SJSA1 (cell line): ENCODE measurements at regions not wholly inside any gene's neighbourhood (a gene's known extent, or its start where the extent isn't known, plus 50 kb on each side); places are given as distances from the start of the nearest gene placed in this dataset.
"Not testable (repeated sequence)": the region's sequence is repeated elsewhere in the genome, so short reads cannot be mapped to it uniquely, and the experiment has no call there.

ENCODE experiments used
- DNase-seq, 2 experiments: peaks; one replicate each; pipeline ENCODE4 v3.0.0-alpha.2; 2015 to 2020; ENCODE audit warnings: low spot score in 2 of 2, low read depth in 1 of 2
- H3K27ac ChIP-seq: fragments of 250-450 bp; sonication (Bioruptor Pico); 2 replicates; pipeline ENCODE4 v1.5.1; 2020; ENCODE audit warnings: mild to moderate bottlenecking, moderate library complexity
- H3K27me3 ChIP-seq: fragments of 250-450 bp; sonication (Bioruptor Pico); replicated peaks from 2 replicates; pipeline ENCODE4 v1.5.1; 2020; ENCODE audit warnings: mild to moderate bottlenecking, moderate library complexity
- H3K36me3 ChIP-seq: fragments of 250-450 bp; sonication (Bioruptor Pico); 2 replicates; pipeline ENCODE4 v1.5.1; 2020; ENCODE audit warnings: mild to moderate bottlenecking
- H3K4me1 ChIP-seq: fragments of 250-450 bp; sonication (Bioruptor Pico); replicated peaks from 2 replicates; pipeline ENCODE4 v1.6.1; 2021; ENCODE audit warnings: mild to moderate bottlenecking
- H3K4me3 ChIP-seq: fragments of 250-450 bp; sonication (Bioruptor Pico); 2 replicates; pipeline ENCODE4 v1.5.1; 2020; ENCODE audit warnings: mild to moderate bottlenecking
- H3K9me3 ChIP-seq: fragments of 250-450 bp; sonication (Bioruptor Pico); replicated peaks from 2 replicates; pipeline ENCODE4 v1.5.1; 2020; ENCODE audit warnings: mild to moderate bottlenecking

DNA sequence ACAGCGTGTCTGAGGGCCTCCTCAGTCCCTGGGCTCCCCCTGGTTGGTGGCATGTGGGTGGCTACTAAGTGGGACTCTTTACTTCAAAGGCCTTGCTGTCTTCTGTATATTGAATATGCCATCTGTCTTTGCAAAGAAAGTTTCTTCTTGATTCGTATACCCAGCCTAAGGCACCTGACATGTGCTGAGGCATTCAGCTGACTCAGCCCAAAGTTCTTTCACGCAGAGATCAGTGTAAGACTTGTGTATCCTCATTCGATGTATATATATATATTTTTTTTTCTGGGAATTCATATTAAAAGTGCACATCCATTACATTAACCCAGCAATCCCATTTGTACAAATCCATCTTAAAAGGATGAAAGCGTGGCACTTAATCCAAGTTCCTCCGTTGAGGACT lies 115.1 kb upstream of the PMEPA1 start:
- no peaks in the 10 kb centered on the region for H3K36me3 ChIP-seq
- H3K27ac ChIP-seq: no peak overlapping the region
- no peak overlapping the region for H3K4me3 ChIP-seq
- no peaks in the 10 kb centered on the region for H3K4me1 ChIP-seq
- DNase-seq: no peak
- no peaks in the 10 kb centered on the region for H3K27me3 ChIP-seq
- no peaks in the 10 kb centered on the region for H3K9me3 ChIP-seq

DNA sequence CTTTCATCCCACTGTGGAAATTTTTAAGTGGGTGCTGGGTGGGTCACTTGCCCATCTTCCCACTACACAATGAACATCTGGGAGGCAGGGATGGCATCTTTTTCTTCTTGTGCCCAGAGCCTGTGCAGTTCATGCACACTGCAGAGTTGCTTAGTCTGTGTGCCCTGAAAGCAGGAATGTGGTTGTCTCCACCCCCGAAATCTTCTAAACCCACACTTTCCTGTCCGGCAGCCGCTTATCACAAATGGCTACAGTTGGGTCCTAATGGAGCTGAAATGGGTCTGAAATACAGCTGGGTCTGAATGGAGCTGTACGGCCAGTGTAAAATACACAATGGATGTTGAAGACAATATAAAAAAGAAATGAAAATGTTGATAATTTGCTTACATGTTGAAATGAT lies 112.1 kb upstream of the PMEPA1 start:
- no peaks in the 10 kb centered on the region; the same call in 1 of the 2 replicates for H3K9me3 ChIP-seq
- H3K4me3 ChIP-seq: no peak overlapping the region
- peaks cover 13% of the 10 kb centered on the region for H3K27me3 ChIP-seq
- no peak for DNase-seq
- no peak overlapping the region for H3K27ac ChIP-seq
- no peaks in the 10 kb centered on the region for H3K36me3 ChIP-seq
- no peaks in the 10 kb centered on the region for H3K4me1 ChIP-seq

GRCh38 chr20:57819691-57820380 lies 110.0 kb upstream of the PMEPA1 start:
- Histone ChIP-seq H3K36me3 (no peaks in the 10 kb centered on the region), H3K9me3 (no peaks in the 10 kb centered on the region; the same call in 1 of the 2 replicates), H3K27ac (no peak overlapping the region), H3K4me3 (no peak overlapping the region), H3K27me3 (peaks cover 14% of the 10 kb centered on the region), H3K4me1 (no peaks in the 10 kb centered on the region)
- no peak for DNase-seq

DNA sequence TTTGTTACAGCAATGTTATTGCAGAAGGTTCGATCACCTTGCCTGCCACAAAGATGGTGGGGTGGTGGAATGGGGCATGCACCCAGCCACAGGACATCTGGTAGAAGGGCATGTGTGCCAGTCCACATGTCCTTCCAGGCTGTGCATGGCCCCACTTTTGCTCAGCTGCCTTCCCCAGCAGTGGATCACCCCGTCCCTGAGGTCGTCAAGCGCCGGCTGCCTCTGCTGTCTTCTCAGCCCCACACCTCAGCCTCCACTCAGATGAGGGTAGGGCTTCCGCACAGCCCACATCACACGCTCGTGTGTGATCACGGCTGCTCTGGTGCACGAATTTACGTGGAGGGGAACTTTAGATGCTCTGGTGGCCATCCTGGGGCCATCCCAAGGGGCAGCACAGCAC lies 109.5 kb upstream of the PMEPA1 start:
- Histone ChIP-seq H3K4me1 (no peaks in the 10 kb centered on the region), H3K36me3 (no peaks in the 10 kb centered on the region), H3K9me3 (no peaks in the 10 kb centered on the region; the same call in 1 of the 2 replicates), H3K27ac (no peak overlapping the region), H3K27me3 (peaks cover 14% of the 10 kb centered on the region), H3K4me3 (no peak overlapping the region)
- DNase-seq: no peak

DNA sequence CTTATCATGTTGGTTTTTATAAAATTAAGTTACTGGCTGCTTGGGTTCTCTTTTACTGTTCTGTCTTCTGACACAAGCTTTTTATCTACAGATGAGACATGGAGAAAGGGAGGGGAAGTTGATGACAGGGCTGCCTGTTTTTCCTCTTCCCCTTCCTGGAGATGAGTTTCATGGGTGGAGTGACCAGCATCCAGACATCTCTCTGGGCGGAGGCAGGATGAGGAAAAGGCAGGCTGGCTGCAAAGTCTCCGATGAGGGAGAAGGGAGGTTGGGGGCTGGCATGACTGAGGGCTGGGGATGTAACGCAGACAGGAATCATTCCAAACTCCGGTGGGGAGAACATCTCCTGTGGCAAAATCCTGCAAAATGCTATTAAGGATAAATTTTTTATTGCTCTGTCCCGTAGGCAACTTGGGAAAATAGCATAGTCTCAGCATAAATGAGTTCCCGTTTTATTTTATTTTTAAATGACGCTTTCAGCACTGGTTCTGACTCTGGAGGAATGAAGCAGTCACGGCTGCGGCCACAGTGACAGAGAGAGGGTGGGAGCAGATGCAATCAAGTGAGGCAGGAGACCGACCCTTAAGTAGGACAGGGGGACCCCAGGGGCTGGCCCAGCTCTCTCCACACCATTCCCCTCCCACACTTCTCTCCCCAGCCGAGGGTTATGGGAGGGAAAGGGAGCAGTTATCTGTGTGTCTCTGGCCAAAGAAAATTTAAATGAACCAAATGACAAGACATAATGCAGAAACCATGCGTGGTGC lies 108.8 kb upstream of the PMEPA1 start:
- H3K4me3 ChIP-seq: no peak overlapping the region
- H3K27me3 ChIP-seq: peaks cover 14% of the 10 kb centered on the region
- DNase-seq: no peak
- H3K36me3 ChIP-seq: no peaks in the 10 kb centered on the region
- no peaks in the 10 kb centered on the region for H3K4me1 ChIP-seq
- H3K9me3 ChIP-seq: no peaks in the 10 kb centered on the region; the same call in 1 of the 2 replicates
- H3K27ac ChIP-seq: no peak overlapping the region

DNA sequence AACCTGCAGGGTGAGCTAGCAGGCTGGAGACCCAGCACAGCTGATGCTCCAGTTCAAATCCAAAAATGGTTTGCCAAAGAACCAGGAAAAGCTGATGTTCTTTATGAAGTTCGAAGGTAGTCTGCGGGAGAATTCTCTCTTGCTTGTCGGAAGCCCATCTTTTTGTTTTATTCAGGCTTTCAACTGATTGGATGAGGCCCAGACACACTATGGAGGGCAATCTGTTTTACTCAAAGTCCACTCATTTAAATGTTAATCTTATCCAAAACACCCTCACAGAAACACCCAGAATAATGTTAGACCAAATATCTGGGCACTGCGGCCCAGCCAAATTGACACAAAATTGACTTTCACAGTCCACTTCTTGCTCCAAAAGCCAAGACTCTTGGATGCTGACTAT lies 105.6 kb upstream of the PMEPA1 start:
- Histone ChIP-seq H3K36me3 (no peaks in the 10 kb centered on the region), H3K4me1 (no peaks in the 10 kb centered on the region)
- DNase-seq: no peak

DNA sequence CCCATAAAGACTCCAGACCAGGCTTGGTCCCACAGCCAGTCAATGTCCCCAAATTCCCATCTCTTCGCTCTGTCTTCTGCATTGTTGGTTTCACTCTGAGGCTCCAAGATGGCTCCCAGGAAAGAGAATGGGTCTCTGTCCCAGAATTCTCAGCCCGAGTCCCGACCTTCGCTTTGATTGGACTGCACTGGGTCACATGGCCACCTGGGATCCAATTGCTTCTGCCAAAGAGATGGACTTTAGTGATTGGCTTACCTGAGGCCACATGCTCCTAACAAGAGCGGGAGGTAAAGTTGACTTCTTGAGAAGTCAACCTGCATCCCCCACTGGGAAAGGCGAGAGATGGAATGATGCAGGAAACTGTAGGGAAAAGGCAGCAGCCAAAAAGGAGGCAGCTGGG lies 104.7 kb upstream of the PMEPA1 start:
- Histone ChIP-seq H3K9me3 (no peaks in the 10 kb centered on the region; the same call in 1 of the 2 replicates), H3K36me3 (no peaks in the 10 kb centered on the region), H3K4me1 (no peaks in the 10 kb centered on the region), H3K27me3 (peaks cover 16% of the 10 kb centered on the region), H3K4me3 (no peak overlapping the region), H3K27ac (no peak overlapping the region)
- DNase-seq: no peak

More for the DNA sequence above, 105.6 kb upstream of the PMEPA1 start:
- H3K4me3 ChIP-seq: no peak overlapping the region
- H3K27me3 ChIP-seq: peaks cover 16% of the 10 kb centered on the region
- H3K27ac ChIP-seq: no peak overlapping the region
- no peaks in the 10 kb centered on the region; the same call in 1 of the 2 replicates for H3K9me3 ChIP-seq

DNA sequence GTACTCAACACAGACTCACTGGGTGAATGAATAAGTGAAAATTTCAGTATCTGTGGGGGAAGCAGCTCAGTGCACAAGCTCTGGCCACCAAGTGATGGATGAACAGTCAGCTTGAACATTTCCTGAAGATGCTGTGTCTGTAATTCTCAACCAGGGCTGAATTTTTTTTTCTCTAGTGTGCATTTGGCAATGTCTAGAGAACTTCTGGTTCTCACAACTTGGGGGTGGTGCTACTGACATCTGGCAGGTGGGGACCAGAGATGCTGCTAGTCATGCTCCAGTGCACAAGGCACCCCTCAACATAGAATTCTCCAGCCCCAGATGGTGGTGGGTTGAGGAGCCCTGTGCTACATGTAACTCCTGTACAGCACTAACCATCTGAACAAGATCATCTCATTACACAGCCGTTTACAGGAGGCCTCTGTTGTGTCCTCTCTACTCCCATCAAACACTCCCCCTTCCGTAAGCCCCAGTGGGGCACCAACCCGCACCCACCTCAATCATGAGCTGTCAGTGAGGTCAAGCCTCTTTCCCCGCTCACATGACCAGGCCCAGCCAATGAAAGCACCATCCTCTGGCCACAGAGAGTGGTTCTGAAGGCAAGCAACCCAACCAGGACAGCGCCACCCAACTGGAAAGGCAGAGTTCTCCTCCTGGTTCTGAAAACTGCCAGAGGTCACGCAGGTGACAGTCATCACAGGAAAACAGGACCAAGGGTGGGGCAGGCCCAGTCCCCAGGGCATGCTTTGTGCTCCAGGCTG lies 103.9 kb upstream of the PMEPA1 start:
- Histone ChIP-seq H3K36me3 (no peaks in the 10 kb centered on the region), H3K4me1 (no peaks in the 10 kb centered on the region), H3K9me3 (no peaks in the 10 kb centered on the region; the same call in 1 of the 2 replicates)

DNA sequence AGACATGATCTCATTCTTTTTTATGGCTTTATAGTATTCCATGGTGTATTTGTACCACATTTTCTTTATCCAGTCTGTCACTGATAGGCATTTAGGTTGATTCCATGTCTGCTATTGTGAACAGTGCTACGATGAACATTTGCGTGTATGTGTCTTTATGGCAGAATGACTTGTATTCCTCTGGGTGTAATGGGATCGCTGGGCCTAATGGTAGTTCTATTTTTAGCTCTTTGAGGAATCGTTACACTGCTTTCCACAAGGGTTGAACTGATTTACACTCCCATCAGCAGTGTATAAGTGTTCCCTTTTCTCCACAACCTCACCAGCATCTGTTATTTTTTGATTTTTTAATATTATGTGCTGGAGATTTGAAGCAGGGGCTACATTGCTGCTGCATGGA lies 102.8 kb upstream of the PMEPA1 start:
- H3K4me3 ChIP-seq, H3K36me3 ChIP-seq, DNase-seq, H3K4me1 ChIP-seq, H3K27me3 ChIP-seq, H3K27ac ChIP-seq, H3K9me3 ChIP-seq: not testable (repeated sequence)

More for the DNA sequence above, 103.9 kb upstream of the PMEPA1 start:
- H3K4me3 ChIP-seq: no peak overlapping the region
- DNase-seq: no peak
- H3K27me3 ChIP-seq: peaks cover 16% of the 10 kb centered on the region
- no peak overlapping the region for H3K27ac ChIP-seq

- no peak overlapping the region for H3K4me3 ChIP-seq
- DNase-seq: no peak
- no peak overlapping the region for H3K27ac ChIP-seq
- 0 out of 2 replicates have a peak, but pooled peaks cover 2% of the 10 kb centered on the region for H3K27me3 ChIP-seq
- H3K4me1 ChIP-seq: no peaks in the 10 kb centered on the region
- no peaks in the 10 kb centered on the region for H3K36me3 ChIP-seq
- no peaks in the 10 kb centered on the region for H3K9me3 ChIP-seq
Observed at GRCh38 chr20:57811374-57812020, 101.7 kb upstream of the PMEPA1 start.

DNA sequence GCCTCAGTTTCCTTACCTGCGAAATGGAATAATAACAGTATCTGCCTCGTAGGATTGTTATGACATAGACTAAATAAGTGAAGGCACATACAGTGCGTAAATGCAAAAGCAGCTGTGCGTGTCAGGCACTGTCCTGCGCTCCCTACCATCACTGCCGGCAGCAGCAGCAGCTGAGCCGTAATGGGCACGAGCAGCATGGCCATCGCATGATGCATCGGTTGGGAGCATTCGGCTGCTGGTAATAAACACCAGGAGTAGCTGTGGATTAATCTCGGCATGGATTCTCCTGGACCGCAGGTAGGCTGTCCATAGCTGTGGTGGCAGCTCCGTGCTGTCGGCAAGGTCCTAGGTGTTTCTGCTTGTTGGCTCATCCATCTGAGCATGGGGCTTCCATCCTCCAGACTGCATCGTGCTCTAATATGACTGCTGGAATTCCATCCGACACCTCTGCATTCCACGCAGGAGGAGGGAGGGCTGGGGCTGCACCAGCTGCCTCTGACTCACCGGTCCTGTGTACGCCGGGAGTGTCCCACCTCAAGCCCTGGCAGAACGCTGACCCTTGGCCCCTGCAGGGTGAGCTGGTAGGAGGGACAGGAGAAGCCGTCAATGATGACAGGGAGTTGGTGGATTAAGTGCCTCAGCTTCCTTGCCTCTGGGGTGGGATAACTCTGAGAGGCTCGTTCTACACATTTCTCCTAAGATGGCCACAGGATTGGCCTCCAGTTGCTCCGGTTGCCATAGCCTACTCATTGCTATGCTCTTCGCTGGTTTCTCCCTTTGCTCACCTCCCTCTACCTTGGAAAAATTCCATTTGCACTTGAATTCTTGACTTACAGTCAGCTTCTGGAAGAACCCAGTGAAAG lies 100.9 kb upstream of the PMEPA1 start:
- Histone ChIP-seq H3K9me3 (no peaks in the 10 kb centered on the region), H3K36me3 (no peaks in the 10 kb centered on the region), H3K27ac (no peak overlapping the region), H3K4me1 (no peaks in the 10 kb centered on the region), H3K27me3 (0 out of 2 replicates have a peak, but pooled peaks cover 2% of the 10 kb centered on the region), H3K4me3 (no peak overlapping the region)
- no peak for DNase-seq

DNA sequence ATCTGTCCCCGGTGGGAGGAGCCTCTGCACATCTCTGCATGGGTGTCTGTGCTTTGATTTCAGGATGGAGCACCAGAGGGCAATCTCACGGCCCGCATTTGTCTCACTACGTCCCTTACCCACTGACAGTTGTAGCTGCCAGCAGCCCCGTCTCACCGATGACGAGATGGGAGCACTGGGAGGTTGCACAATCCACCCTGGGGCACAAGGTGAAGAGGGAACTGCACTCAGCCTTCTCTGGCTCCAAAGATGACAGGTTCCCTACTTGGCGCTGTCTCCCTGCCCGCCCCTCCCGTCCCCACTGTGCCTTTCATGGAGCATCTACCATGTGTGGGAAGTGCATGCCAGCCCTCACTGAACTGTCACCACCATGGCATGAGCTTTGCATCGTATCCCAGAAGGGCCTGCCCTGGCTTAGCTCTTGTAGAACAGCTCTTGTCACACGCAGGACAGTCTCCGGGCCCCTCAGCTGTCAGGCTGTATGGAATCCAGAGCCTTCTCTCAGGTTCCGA lies 99.9 kb upstream of the PMEPA1 start:
- no peaks in the 10 kb centered on the region for H3K4me1 ChIP-seq
- H3K9me3 ChIP-seq: no peaks in the 10 kb centered on the region
- 0 out of 2 replicates have a peak, but pooled peaks cover 2% of the 10 kb centered on the region for H3K27me3 ChIP-seq
- no peaks in the 10 kb centered on the region for H3K36me3 ChIP-seq
- H3K27ac ChIP-seq: no peak overlapping the region
- DNase-seq: no peak
- H3K4me3 ChIP-seq: no peak overlapping the region
